NB4 (cell line): ENCODE measurements at regions not wholly inside any gene's neighbourhood (a gene's known extent, or its start where the extent isn't known, plus 50 kb on each side); places are given as distances from the start of the nearest gene placed in this dataset.

Experiments
- MYC ChIP-seq: IDR thresholded peaks from 2 replicates; pipeline ENCODE4 v1.6.1; 2011; ENCODE audit warnings: low read depth, low read length
- POLR2A ChIP-seq: IDR thresholded peaks from 2 replicates; pipeline ENCODE4 v1.6.1; 2011; ENCODE audit warnings: mild to moderate bottlenecking; ENCODE audit not compliant: insufficient read length; ENCODE audit errors: extremely low read depth
- TF ChIP-seq, protein P1 (sequence below): IDR thresholded peaks from one replicate; pipeline ENCODE4 v1.5.1; 2012; ENCODE audit warnings: low read depth, low read length

DNA sequence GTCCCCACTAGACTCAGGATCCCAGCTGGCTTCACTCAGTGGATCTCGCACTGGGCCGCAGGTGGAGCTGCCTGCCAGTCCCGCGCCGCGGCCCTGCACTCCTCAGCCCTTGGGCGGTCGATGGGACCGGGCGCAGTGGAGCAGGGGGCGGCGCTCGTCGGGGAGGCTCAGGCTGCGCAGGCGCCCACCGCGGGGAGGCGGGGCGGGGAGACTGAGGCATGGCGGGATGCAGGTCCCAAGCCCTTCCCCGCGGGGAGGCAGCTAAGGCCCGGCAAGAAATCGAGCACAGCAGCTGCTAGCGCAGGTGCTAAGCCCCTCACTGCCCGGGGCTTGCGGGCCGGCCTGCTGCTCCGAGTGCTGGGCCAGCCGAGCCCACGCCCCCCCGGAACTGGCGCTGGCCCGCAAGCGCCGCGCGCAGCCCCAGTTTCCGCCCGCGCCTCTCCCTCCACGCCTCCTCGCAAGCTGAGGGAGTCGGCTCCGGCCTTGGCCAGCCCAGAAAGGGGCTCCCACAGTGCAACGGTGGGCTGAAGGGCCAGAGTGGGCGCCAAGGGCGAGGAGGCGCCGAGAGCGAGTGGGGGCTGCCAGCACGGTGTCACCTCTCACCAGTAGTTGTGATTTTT lies 1038.0 kb downstream of the PCDH19 start:
- TF ChIP-seq, protein P1, sequence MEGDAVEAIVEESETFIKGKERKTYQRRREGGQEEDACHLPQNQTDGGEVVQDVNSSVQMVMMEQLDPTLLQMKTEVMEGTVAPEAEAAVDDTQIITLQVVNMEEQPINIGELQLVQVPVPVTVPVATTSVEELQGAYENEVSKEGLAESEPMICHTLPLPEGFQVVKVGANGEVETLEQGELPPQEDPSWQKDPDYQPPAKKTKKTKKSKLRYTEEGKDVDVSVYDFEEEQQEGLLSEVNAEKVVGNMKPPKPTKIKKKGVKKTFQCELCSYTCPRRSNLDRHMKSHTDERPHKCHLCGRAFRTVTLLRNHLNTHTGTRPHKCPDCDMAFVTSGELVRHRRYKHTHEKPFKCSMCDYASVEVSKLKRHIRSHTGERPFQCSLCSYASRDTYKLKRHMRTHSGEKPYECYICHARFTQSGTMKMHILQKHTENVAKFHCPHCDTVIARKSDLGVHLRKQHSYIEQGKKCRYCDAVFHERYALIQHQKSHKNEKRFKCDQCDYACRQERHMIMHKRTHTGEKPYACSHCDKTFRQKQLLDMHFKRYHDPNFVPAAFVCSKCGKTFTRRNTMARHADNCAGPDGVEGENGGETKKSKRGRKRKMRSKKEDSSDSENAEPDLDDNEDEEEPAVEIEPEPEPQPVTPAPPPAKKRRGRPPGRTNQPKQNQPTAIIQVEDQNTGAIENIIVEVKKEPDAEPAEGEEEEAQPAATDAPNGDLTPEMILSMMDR, result no peak
- TF ChIP-seq POLR2A (no peak), MYC (no peak)
